ENCODE measurements at regions not wholly inside any gene's neighbourhood (a gene's known extent, or its start where the extent isn't known, plus 50 kb on each side); places are given as distances from the start of the nearest gene placed in this dataset.

- DNase-seq (ENCODE audit: low read depth), result no peak
- in situ Hi-C loops (cut with HindIII; ENCODE audit: low sequenced_read_pairs), result no loop called here
- TF ChIP-seq, protein P1, sequence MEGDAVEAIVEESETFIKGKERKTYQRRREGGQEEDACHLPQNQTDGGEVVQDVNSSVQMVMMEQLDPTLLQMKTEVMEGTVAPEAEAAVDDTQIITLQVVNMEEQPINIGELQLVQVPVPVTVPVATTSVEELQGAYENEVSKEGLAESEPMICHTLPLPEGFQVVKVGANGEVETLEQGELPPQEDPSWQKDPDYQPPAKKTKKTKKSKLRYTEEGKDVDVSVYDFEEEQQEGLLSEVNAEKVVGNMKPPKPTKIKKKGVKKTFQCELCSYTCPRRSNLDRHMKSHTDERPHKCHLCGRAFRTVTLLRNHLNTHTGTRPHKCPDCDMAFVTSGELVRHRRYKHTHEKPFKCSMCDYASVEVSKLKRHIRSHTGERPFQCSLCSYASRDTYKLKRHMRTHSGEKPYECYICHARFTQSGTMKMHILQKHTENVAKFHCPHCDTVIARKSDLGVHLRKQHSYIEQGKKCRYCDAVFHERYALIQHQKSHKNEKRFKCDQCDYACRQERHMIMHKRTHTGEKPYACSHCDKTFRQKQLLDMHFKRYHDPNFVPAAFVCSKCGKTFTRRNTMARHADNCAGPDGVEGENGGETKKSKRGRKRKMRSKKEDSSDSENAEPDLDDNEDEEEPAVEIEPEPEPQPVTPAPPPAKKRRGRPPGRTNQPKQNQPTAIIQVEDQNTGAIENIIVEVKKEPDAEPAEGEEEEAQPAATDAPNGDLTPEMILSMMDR (IDR thresholded peaks at IDR 0.05; ENCODE audit: low read depth, low read length, missing control alignments), result no peak
- H3K4me3 ChIP-seq (ENCODE audit: low read depth, low read length), result no peak overlapping the region
These were observed 843.8 kb upstream of the GJE1 start for GRCh38 chr6:141288947-141289346.

DNA sequence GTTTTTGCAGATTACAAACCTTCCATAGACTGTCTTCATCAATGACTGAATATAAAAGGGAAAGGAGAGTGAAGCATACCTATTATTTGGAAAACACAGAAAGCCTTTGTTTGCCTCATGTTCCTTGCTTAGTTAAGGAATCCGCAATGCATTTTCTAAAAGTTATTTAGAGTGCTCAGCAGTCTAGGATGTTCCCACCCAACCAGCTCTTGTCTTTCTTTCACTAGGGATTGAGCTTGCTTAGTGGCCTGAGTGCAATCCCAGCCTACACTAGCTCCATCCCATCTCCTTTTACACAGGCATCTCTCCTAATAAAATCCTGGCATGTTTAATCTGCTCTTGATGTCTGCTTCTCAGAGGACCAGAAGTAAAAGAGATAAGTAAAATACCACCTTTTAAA lies 850.5 kb upstream of the GJE1 start:
- DNase-seq (ENCODE audit: low read depth), result no peak
- in situ Hi-C loops (cut with HindIII; ENCODE audit: low sequenced_read_pairs), result no loop called here
- no peak overlapping the region for H3K4me3 ChIP-seq (ENCODE audit: low read depth, low read length)
- TF ChIP-seq, protein P1 (IDR thresholded peaks at IDR 0.05; ENCODE audit: low read depth, low read length, missing control alignments), result no peak

- TF ChIP-seq, protein P1 (IDR thresholded peaks at IDR 0.05; ENCODE audit: low read depth, low read length, missing control alignments), result no peak
- in situ Hi-C loops (cut with HindIII; ENCODE audit: low sequenced_read_pairs), result no loop called here
- H3K4me3 ChIP-seq (ENCODE audit: low read depth, low read length), result no peak overlapping the region
- DNase-seq (ENCODE audit: low read depth), result no peak
These were observed 863.0 kb upstream of the GJE1 start for GRCh38 chr6:141269684-141270083.

GRCh38 chr6:141267420-141267819 lies 865.3 kb upstream of the GJE1 start:
- H3K4me3 ChIP-seq (ENCODE audit: low read depth, low read length), result no peak overlapping the region
- DNase-seq (ENCODE audit: low read depth), result no peak
- TF ChIP-seq, protein P1 (IDR thresholded peaks at IDR 0.05; ENCODE audit: low read depth, low read length, missing control alignments), result no peak
- in situ Hi-C loops (cut with HindIII; ENCODE audit: low sequenced_read_pairs), result no loop called here

- TF ChIP-seq, protein P1 (IDR thresholded peaks at IDR 0.05; ENCODE audit: low read depth, low read length, missing control alignments), result no peak
- no peak overlapping the region for H3K4me3 ChIP-seq (ENCODE audit: low read depth, low read length)
- no peak for DNase-seq (ENCODE audit: low read depth)
- in situ Hi-C loops (cut with HindIII; ENCODE audit: low sequenced_read_pairs), result no loop called here
These were observed 866.7 kb upstream of the GJE1 start for GRCh38 chr6:141265756-141266623.

- no peak for DNase-seq (ENCODE audit: low read depth)
- TF ChIP-seq, protein P1 (IDR thresholded peaks at IDR 0.05; ENCODE audit: low read depth, low read length, missing control alignments), result no peak
- in situ Hi-C loops (cut with HindIII; ENCODE audit: low sequenced_read_pairs), result no loop called here
- H3K4me3 ChIP-seq (ENCODE audit: low read depth, low read length), result no peak overlapping the region
These were observed 868.6 kb upstream of the GJE1 start for GRCh38 chr6:141264101-141264500.
